ENCODE measurements at regions not wholly inside any gene's neighbourhood (a gene's known extent, or its start where the extent isn't known, plus 50 kb on each side); places are given as distances from the start of the nearest gene placed in this dataset.

DNA sequence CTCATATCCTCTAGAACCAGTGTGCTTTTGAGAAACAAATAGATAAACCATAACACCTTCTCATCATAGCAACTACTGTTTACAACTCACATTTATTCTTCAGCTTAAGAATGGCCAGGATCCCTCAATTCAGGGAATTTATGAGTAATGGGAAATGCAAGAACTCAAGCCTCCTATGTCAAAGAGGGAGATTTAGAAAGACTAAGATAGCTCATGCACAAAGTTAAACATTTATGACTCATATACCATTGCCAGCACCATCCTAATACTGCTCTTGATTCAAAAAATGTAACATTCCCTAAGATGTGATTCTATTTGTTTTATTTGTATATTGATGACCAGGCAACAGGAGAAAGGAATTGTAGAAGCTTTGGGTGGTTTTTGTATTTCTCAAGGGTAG, 172.8 kb downstream of the CYP26B1 start:
- H3K27ac Mint-ChIP-seq = no peak overlapping the region
- intact Hi-C loops (cut with micrococcal nuclease) = no loop called here
- peaks cover 2% of the 10 kb centered on the region for H3K9me3 Mint-ChIP-seq
- POLR2A ChIA-PET = no interaction called here
- no peak overlapping the region for H3K4me3 Mint-ChIP-seq
- H3K36me3 Mint-ChIP-seq (ENCODE audit: low read depth) = no peaks in the 10 kb centered on the region
- DNase-seq = no peak
- H3K4me1 Mint-ChIP-seq = no peaks in the 10 kb centered on the region
- no peak for ATAC-seq (ENCODE audit: low read depth)
- TF ChIP-seq, protein P1, sequence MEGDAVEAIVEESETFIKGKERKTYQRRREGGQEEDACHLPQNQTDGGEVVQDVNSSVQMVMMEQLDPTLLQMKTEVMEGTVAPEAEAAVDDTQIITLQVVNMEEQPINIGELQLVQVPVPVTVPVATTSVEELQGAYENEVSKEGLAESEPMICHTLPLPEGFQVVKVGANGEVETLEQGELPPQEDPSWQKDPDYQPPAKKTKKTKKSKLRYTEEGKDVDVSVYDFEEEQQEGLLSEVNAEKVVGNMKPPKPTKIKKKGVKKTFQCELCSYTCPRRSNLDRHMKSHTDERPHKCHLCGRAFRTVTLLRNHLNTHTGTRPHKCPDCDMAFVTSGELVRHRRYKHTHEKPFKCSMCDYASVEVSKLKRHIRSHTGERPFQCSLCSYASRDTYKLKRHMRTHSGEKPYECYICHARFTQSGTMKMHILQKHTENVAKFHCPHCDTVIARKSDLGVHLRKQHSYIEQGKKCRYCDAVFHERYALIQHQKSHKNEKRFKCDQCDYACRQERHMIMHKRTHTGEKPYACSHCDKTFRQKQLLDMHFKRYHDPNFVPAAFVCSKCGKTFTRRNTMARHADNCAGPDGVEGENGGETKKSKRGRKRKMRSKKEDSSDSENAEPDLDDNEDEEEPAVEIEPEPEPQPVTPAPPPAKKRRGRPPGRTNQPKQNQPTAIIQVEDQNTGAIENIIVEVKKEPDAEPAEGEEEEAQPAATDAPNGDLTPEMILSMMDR (IDR thresholded peaks at IDR 0.05) = no peak
- no peaks in the 10 kb centered on the region for H3K27me3 Mint-ChIP-seq
- CTCF ChIA-PET = no interaction called here

DNA sequence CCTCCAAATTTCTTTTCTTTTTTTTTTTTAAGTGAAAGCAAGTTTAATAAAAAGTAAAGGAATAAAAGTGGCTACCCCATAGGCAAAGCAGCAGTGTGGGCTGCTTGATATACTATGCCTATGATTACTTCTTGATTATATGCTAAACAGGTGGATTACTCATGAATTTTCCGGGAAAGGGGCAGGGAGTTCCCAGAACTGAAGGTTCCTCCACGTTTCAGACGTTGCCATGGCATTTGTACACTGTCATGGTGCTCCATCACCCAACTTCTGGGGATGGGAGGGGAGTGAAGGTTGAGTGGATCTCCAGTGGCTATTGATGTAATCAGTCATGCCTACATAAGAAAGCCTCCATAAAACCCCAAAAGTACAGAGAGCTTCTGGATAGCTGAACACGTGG, 176.2 kb downstream of the CYP26B1 start:
- TF ChIP-seq, protein P1 (IDR thresholded peaks at IDR 0.05) = no peak
- Mint-ChIP-seq H3K4me3 (no peak overlapping the region), H3K27me3 (no peaks in the 10 kb centered on the region), H3K27ac (no peak overlapping the region), H3K36me3 (ENCODE audit: low read depth) (no peaks in the 10 kb centered on the region), H3K9me3 (no peaks in the 10 kb centered on the region), H3K4me1 (no peaks in the 10 kb centered on the region)
- POLR2A ChIA-PET = no interaction called here
- intact Hi-C loops (cut with micrococcal nuclease) = no loop called here
- CTCF ChIA-PET = no interaction called here
- ATAC-seq (ENCODE audit: low read depth) (no peak), DNase-seq (no peak)

DNA sequence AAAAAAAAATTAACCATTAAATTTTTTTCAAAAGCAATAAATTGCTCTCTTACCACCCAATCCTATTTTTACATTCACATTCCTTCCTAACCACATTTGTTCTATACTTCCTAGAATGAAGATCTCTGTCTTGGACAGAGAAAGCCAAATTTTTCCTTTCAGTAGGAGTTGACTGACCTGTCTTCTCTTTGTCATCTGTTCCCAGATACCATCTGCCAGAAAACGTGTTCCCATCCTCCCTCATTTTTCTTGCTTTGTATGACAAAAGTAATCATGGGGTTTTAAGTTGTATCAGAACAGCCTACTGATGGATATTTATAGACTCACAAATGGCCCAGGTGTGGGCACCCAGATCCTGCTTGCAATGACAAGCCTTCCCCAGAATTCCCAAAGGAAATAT, 182.1 kb downstream of the CYP26B1 start:
- no peak for ATAC-seq (ENCODE audit: low read depth)
- Mint-ChIP-seq H3K36me3 (ENCODE audit: low read depth) (no peaks in the 10 kb centered on the region), H3K4me1 (no peaks in the 10 kb centered on the region)

DNA sequence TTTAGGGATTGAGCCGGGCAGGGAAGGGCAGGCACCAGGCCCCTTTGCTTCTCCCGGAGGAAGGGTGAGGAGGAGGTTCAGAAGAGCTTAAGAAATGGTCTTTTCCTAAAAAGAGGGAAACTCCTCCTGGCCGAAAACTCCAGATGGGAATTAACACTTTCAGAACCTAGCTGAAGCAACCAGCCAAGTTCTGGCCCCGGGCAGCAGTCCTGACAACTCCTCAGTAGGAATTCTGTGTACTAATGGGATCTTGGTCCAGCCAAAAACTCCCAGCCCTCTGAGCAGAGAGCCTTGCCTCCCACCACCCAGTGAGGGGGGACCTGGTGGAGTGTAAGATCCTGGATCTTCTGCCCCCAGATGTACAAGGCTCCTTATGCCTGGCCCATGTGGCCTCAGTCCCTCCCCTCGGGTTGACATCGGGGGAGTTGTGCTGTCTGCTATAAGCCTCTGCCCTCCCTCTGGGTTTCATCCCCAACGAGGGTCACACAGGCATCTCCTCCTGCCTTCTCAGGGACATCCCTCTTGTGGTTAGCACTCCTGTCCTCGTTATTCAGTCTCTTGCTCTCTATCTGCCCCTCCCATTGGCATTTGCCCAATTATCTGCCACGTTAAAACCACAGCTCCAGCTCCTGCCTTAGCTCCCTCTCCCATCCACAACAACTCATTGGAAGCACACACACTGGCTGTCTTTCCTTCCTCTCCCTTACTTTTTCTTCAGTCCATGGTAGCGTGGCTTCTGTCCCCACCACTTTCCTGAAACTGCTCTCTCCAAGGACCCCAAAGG, 184.6 kb downstream of the CYP26B1 start:
- ATAC-seq (ENCODE audit: low read depth) (no peak), DNase-seq (no peak)
- no peaks in the 10 kb centered on the region for H3K36me3 Mint-ChIP-seq (ENCODE audit: low read depth)
- no peaks in the 10 kb centered on the region for H3K4me1 Mint-ChIP-seq
- ChIA-PET POLR2A (no interaction called here), CTCF (no interaction called here)
- peaks cover 8% of the 10 kb centered on the region for H3K9me3 Mint-ChIP-seq
- H3K27ac Mint-ChIP-seq = no peak overlapping the region
- H3K4me3 Mint-ChIP-seq = no peak overlapping the region
- H3K27me3 Mint-ChIP-seq = peaks cover 2% of the 10 kb centered on the region
- TF ChIP-seq, protein P1 (IDR thresholded peaks at IDR 0.05) = no peak
- intact Hi-C loops (cut with micrococcal nuclease) = no loop called here

More for the DNA sequence above, 182.1 kb downstream of the CYP26B1 start:
- ChIA-PET POLR2A (no interaction called here), CTCF (no interaction called here)
- intact Hi-C loops (cut with micrococcal nuclease) = no loop called here
- H3K4me3 Mint-ChIP-seq = no peak overlapping the region
- H3K27me3 Mint-ChIP-seq = peaks cover 2% of the 10 kb centered on the region
- no peaks in the 10 kb centered on the region for H3K9me3 Mint-ChIP-seq
- TF ChIP-seq, protein P1 (IDR thresholded peaks at IDR 0.05) = no peak
- no peak overlapping the region for H3K27ac Mint-ChIP-seq
- DNase-seq = no peak

DNA sequence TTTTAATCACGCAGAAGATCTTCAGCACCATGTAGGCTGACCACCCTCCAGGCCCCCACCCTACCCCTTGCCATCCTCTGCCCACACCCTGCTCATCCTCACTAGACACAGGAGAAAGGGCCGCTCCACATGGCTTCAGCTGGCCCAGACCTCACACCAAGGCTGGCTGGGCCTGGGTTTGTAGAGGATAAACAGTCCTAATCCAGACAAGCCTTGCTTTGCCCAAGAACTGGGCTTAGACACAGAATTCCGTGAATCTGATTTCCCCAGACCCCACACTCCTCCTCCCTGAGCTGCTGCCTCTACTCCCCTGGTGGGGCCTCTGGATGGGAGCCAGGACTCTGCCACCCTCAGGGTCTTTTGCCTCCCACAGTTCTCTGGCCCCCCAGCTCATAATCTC, 185.3 kb downstream of the CYP26B1 start:
- POLR2A ChIA-PET = no interaction called here
- peaks cover 2% of the 10 kb centered on the region for H3K27me3 Mint-ChIP-seq
- DNase-seq (no peak), ATAC-seq (ENCODE audit: low read depth) (no peak)
- H3K4me1 Mint-ChIP-seq = no peaks in the 10 kb centered on the region
- H3K36me3 Mint-ChIP-seq (ENCODE audit: low read depth) = no peaks in the 10 kb centered on the region
- peaks cover 13% of the 10 kb centered on the region for H3K9me3 Mint-ChIP-seq
- CTCF ChIA-PET = no interaction called here
- TF ChIP-seq, protein P1 (IDR thresholded peaks at IDR 0.05) = no peak
- no peak overlapping the region for H3K27ac Mint-ChIP-seq
- no peak overlapping the region for H3K4me3 Mint-ChIP-seq
- intact Hi-C loops (cut with micrococcal nuclease) = no loop called here

All from activated B cell treated with CpG ODN at 0.5 μM for 24 hours (primary cell).